Hepatocyte (in vitro differentiated cells): ENCODE measurements at regions not wholly inside any gene's neighbourhood (a gene's known extent, or its start where the extent isn't known, plus 50 kb on each side); places are given as distances from the start of the nearest gene placed in this dataset.

Source experiments
- DNase-seq: peaks from one replicate; pipeline ENCODE4 v3.0.0-alpha.2; 2016; ENCODE audit warnings: low spot score
- H2AFZ ChIP-seq: fragments of 200-600 bp; sonication (generic); 2 replicates; pipeline ENCODE4 v1.6.0; 2016; ENCODE audit warnings: antibody characterized with exemption, mild to moderate bottlenecking
- H3K27ac ChIP-seq: fragments of 200-600 bp; sonication (generic); 2 replicates; pipeline ENCODE4 v1.5.1; 2016; ENCODE audit warnings: mild to moderate bottlenecking
- H3K27me3 ChIP-seq: fragments of 200-600 bp; sonication (generic); 2 replicates; pipeline ENCODE4 v1.6.1; 2016
- H3K36me3 ChIP-seq: fragments of 200-600 bp; sonication (generic); replicated peaks from 2 replicates; pipeline ENCODE4 v1.5.1; 2016; ENCODE audit warnings: low read depth; ENCODE audit not compliant: insufficient read depth
- H3K4me1 ChIP-seq: fragments of 200-600 bp; sonication (generic); 2 replicates; pipeline ENCODE4 v1.5.1; 2016; ENCODE audit warnings: mild to moderate bottlenecking, moderate library complexity; ENCODE audit not compliant: insufficient read depth
- H3K4me2 ChIP-seq: fragments of 200-600 bp; sonication (generic); 2 replicates; pipeline ENCODE4 v1.6.0; 2016
- H3K4me3 ChIP-seq: fragments of 200-600 bp; sonication (generic); 2 replicates; pipeline ENCODE4 v1.5.1; 2016; ENCODE audit warnings: mild to moderate bottlenecking
- H3K79me2 ChIP-seq: fragments of 200-600 bp; sonication (generic); 2 replicates; pipeline ENCODE4 v1.6.0; 2017; ENCODE audit warnings: mild to moderate bottlenecking
- H3K9me2 ChIP-seq: fragments of 200-600 bp; sonication (generic); replicated peaks from 2 replicates; pipeline ENCODE4 v1.6.0; 2017; ENCODE audit warnings: mild to moderate bottlenecking; ENCODE audit not compliant: insufficient read depth
- H3K9me3 ChIP-seq: fragments of 200-600 bp; sonication (generic); 2 replicates; pipeline ENCODE4 v1.5.1; 2016; ENCODE audit warnings: low read depth, mild to moderate bottlenecking
- H4K20me1 ChIP-seq: fragments of 200-600 bp; sonication (generic); 2 replicates; pipeline ENCODE4 v1.6.0; 2016; ENCODE audit warnings: mild to moderate bottlenecking; ENCODE audit not compliant: insufficient read depth, poor library complexity, severe bottlenecking
- EZH2 ChIP-seq: fragments of 200-600 bp; sonication (generic); IDR thresholded peaks from 2 replicates; pipeline ENCODE4 v1.6.1; 2016; ENCODE audit warnings: antibody characterized with exemption, mild to moderate bottlenecking, borderline replicate concordance
- EZH2phosphoT487 ChIP-seq: fragments of 200-600 bp; sonication (generic); IDR thresholded peaks from one replicate; pipeline ENCODE4 v1.6.1; 2018; ENCODE audit warnings: antibody characterized with exemption, mild to moderate bottlenecking, low read depth, moderate library complexity; ENCODE audit not compliant: unreplicated experiment, severe bottlenecking
- WGBS: methylation state at CpG from one replicate; pipeline ENCODE4 v1.1.6; 2016; ENCODE audit warnings: low lambda C conversion rate; ENCODE audit errors: missing lambda C conversion rate; 5-methylcytosine and 5-hydroxymethylcytosine counted together
- TF ChIP-seq, protein P1 (sequence below): fragments of 200-600 bp; sonication (generic); IDR thresholded peaks from 2 replicates; pipeline ENCODE4 v1.5.1; 2016; ENCODE audit warnings: antibody characterized with exemption, mild to moderate bottlenecking; ENCODE audit not compliant: poor library complexity

DNA sequence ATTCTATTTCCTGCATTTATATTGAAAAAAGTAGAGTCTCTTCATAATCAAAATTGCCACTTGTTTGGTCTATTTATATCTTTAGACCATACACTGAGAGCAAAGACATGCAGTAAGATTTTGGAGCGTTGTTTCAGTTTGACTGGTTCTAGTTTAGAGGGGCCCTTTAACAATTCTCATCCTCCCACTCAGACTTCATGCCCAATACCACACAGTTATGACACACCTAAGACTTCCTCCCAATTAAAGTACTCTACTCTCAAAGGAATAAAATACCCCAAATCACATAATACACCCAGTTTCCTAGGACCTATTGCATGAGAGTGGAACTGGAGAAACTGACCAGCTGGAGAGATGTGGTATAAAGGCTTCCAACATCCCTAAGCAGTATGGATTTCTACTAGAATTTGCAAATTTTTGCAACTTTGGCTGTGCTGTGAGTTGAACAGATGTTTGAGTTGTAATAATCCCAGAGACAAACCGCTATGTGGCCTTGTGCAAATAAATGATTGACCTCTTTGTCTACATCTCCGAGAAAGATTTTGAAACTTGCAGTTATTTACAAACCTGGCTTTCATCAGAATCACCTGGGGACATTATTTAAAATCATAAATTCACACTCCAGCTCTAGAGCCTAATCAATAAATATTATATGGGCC lies 170.0 kb upstream of the ROBO2 start:
- H3K4me1 ChIP-seq, result no peaks in the 10 kb centered on the region
- H3K4me2 ChIP-seq, result no peak overlapping the region
- no peaks in the 10 kb centered on the region for H3K79me2 ChIP-seq
- H3K9me3 ChIP-seq, result no peaks in the 10 kb centered on the region
- WGBS, result 77% methylated on average over 3 of the region's 3 CpGs
- H3K27me3 ChIP-seq, result no peaks in the 10 kb centered on the region
- H4K20me1 ChIP-seq, result no peaks in the 10 kb centered on the region
- no peaks in the 10 kb centered on the region for H3K36me3 ChIP-seq
- TF ChIP-seq, protein P1, sequence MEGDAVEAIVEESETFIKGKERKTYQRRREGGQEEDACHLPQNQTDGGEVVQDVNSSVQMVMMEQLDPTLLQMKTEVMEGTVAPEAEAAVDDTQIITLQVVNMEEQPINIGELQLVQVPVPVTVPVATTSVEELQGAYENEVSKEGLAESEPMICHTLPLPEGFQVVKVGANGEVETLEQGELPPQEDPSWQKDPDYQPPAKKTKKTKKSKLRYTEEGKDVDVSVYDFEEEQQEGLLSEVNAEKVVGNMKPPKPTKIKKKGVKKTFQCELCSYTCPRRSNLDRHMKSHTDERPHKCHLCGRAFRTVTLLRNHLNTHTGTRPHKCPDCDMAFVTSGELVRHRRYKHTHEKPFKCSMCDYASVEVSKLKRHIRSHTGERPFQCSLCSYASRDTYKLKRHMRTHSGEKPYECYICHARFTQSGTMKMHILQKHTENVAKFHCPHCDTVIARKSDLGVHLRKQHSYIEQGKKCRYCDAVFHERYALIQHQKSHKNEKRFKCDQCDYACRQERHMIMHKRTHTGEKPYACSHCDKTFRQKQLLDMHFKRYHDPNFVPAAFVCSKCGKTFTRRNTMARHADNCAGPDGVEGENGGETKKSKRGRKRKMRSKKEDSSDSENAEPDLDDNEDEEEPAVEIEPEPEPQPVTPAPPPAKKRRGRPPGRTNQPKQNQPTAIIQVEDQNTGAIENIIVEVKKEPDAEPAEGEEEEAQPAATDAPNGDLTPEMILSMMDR, result no peak
- TF ChIP-seq EZH2 (no peak), EZH2phosphoT487 (no peak)
- no peak overlapping the region for H3K4me3 ChIP-seq
- H3K27ac ChIP-seq, result no peak overlapping the region
- no peak overlapping the region for H2AFZ ChIP-seq
- DNase-seq, result no peak
- H3K9me2 ChIP-seq, result no peaks in the 10 kb centered on the region

- H4K20me1 ChIP-seq, result no peaks in the 10 kb centered on the region
- WGBS, result 100% methylated on average over 1 of the region's 1 CpG
- no peak overlapping the region for H3K27ac ChIP-seq
- H3K4me2 ChIP-seq, result no peak overlapping the region
- no peaks in the 10 kb centered on the region for H3K27me3 ChIP-seq
- no peak overlapping the region for H3K4me3 ChIP-seq
- TF ChIP-seq, protein P1, result no peak
- TF ChIP-seq EZH2phosphoT487 (no peak), EZH2 (no peak)
- no peak for DNase-seq
- no peaks in the 10 kb centered on the region for H3K4me1 ChIP-seq
- no peaks in the 10 kb centered on the region for H3K9me2 ChIP-seq
- no peaks in the 10 kb centered on the region for H3K9me3 ChIP-seq
- no peak overlapping the region for H2AFZ ChIP-seq
- no peaks in the 10 kb centered on the region for H3K36me3 ChIP-seq
- no peaks in the 10 kb centered on the region for H3K79me2 ChIP-seq
Observed at GRCh38 chr3:76871655-76872054, 168.2 kb upstream of the ROBO2 start.

- H3K27me3 ChIP-seq, result no peaks in the 10 kb centered on the region
- peak overlapping the region; percentile 49 for H3K4me2 ChIP-seq
- peak overlapping the region; percentile 56 for H3K27ac ChIP-seq
- WGBS, result 39% methylated on average over 1 of the region's 1 CpG
- no peaks in the 10 kb centered on the region for H3K36me3 ChIP-seq
- TF ChIP-seq EZH2 (no peak), EZH2phosphoT487 (no peak)
- TF ChIP-seq, protein P1, result no peak
- H4K20me1 ChIP-seq, result no peaks in the 10 kb centered on the region
- no peaks in the 10 kb centered on the region for H3K79me2 ChIP-seq
- no peak for DNase-seq
- no peaks in the 10 kb centered on the region for H3K9me2 ChIP-seq
- no peak overlapping the region for H3K4me3 ChIP-seq
- H3K4me1 ChIP-seq, result no peaks in the 10 kb centered on the region
- no peaks in the 10 kb centered on the region for H3K9me3 ChIP-seq
- no peak overlapping the region for H2AFZ ChIP-seq
Observed at GRCh38 chr3:76872999-76873398, 166.9 kb upstream of the ROBO2 start.
